ENCODE measurements at regions not wholly inside any gene's neighbourhood (a gene's known extent, or its start where the extent isn't known, plus 50 kb on each side); places are given as distances from the start of the nearest gene placed in this dataset.

GRCh38 chr9:80082213-80082612 lies 510.4 kb downstream of the TLE4 start (continued):
- TF ChIP-seq ZFP1 (CRISPR knock-in tag; IDR thresholded peaks at IDR 0.05) = no peak
- TF ChIP-seq ZFP91 (CRISPR knock-in tag; IDR thresholded peaks at IDR 0.05) = no peak
- TF ChIP-seq, protein P1, sequence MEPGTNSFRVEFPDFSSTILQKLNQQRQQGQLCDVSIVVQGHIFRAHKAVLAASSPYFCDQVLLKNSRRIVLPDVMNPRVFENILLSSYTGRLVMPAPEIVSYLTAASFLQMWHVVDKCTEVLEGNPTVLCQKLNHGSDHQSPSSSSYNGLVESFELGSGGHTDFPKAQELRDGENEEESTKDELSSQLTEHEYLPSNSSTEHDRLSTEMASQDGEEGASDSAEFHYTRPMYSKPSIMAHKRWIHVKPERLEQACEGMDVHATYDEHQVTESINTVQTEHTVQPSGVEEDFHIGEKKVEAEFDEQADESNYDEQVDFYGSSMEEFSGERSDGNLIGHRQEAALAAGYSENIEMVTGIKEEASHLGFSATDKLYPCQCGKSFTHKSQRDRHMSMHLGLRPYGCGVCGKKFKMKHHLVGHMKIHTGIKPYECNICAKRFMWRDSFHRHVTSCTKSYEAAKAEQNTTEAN (CRISPR knock-in tag; IDR thresholded peaks at IDR 0.05) = no peak

GRCh38 chr9:80078826-80079225 lies 507.1 kb downstream of the TLE4 start:
- in situ Hi-C loops (cut with MboI) = no loop called here
- BruUV-seq (replicated peaks) = no TSS peak
- POLR2A ChIA-PET = no interaction called here

More at GRCh38 chr9:80078826-80079225, 507.1 kb downstream of the TLE4 start:
- TF ChIP-seq E2F3 (CRISPR knock-in tag; IDR thresholded peaks at IDR 0.05) = no peak
- no peak for TF ChIP-seq HMG20B (CRISPR knock-in tag; IDR thresholded peaks at IDR 0.05)
- no peak for TF ChIP-seq WHSC1 (IDR thresholded peaks at IDR 0.05; ENCODE audit: low read length)
- TF ChIP-seq SRSF3 (IDR thresholded peaks at IDR 0.05; ENCODE audit: insufficient read depth, low read length) = no peak
- TF ChIP-seq, protein P2, sequence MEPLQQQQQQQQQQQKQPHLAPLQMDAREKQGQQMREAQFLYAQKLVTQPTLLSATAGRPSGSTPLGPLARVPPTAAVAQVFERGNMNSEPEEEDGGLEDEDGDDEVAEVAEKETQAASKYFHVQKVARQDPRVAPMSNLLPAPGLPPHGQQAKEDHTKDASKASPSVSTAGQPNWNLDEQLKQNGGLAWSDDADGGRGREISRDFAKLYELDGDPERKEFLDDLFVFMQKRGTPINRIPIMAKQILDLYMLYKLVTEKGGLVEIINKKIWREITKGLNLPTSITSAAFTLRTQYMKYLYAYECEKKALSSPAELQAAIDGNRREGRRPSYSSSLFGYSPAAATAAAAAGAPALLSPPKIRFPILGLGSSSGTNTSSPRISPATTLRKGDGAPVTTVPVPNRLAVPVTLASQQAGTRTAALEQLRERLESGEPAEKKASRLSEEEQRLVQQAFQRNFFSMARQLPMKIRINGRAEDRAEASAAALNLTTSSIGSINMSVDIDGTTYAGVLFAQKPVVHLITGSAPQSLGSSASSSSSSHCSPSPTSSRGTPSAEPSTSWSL (CRISPR knock-in tag; IDR thresholded peaks at IDR 0.05; ENCODE audit: borderline replicate concordance) = no peak
- TF ChIP-seq RBM34 (IDR thresholded peaks at IDR 0.05; ENCODE audit: borderline replicate concordance, insufficient read depth, low read length) = no peak
- no peak for TF ChIP-seq MEF2A (IDR thresholded peaks at IDR 0.05; ENCODE audit: control insufficient read depth, low read depth, low read length)
- TF ChIP-seq SMAD2 (IDR thresholded peaks at IDR 0.05; ENCODE audit: low read depth, low read length) = no peak
- TF ChIP-seq TSC22D4 (tag; IDR thresholded peaks at IDR 0.05) = no peak
- TF ChIP-seq, protein P3, sequence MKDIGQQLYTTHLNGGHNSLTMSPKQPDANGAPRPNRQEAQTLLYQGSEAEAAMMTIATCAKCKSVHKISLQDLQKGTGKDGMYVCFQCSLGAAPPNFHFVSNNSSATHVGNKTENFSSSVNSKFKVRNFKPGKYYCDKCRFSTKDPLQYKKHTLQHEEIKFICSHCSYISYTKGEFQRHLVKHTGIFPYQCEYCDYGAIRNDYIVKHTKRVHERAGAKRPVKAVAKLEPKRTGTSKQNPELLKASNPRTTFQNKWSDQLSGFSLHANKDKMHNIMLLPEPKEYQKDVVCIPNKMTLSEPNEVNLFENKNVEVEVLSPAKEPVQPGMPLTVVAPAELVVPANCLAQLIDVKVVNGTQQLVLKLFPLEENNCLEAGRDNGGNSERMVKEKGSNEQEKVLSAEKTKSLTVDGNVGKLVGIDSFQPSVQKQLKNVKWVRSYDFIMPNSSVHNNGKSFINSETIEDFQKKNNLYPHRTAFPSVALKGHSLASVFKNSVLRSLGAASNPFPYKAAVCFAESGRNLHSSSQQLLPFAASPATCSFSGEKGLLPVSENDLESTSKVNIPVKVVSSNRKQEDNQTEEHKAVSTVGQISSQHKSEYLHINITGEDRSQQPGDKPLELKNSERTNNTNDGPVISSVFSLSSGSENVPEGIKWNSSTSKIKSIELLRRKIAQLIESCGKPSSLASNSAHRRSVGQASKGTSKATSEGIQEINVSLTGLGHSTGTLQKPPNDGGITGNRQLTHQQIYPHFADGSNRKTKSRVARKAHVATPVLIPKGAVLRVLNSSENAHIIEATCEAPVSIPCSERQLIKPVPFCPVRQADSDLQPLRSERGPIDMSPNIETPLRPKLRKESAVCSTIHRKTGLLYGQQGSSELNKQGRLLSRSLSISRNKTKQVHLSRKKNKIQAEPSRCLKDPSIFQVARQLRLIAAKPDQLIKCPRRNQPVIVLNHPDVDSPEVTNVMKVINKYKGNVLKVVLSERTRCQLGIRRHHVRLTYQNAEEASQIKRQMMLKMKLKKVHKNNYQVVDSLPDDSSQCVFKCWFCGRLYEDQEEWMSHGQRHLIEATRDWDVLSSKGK (CRISPR knock-in tag; IDR thresholded peaks at IDR 0.05) = no peak
- TF ChIP-seq TBL1XR1 (IDR thresholded peaks at IDR 0.05; ENCODE audit: low read length in 2 of 2) = no peak
- TF ChIP-seq ZNF184 (CRISPR knock-in tag; IDR thresholded peaks at IDR 0.05) = no peak
- CTCF ChIA-PET (ENCODE audit: low intra/inter-chr PET ratio) = no interaction called here
- H2AFZ ChIP-seq (ENCODE audit: low read depth, low read length) = no peak overlapping the region
- H3K36me3 ChIP-seq (ENCODE audit: control insufficient read depth, insufficient read depth, low read length) = no peaks in the 10 kb centered on the region
- DNase-seq (ENCODE audit: extremely low read depth in 1 of 4, low spot score in 3 of 4) (no peak), ATAC-seq (no peak), FAIRE-seq (no peak)
- H3K27me3 ChIP-seq (ENCODE audit: control insufficient read depth in 2 of 2, insufficient read depth in 2 of 2, low read length in 2 of 2) = no peaks in the 10 kb centered on the region
- H3K79me2 ChIP-seq (ENCODE audit: control insufficient read depth, insufficient read depth, low read length) = no peaks in the 10 kb centered on the region
- intact Hi-C loops (cut with micrococcal nuclease) = no loop called here
- H3K9me1 ChIP-seq (ENCODE audit: control insufficient read depth, insufficient read depth, low read length) = no peaks in the 10 kb centered on the region
- H3K9ac ChIP-seq (ENCODE audit: insufficient read depth in 1 of 2, low read depth in 2 of 2, low read length in 2 of 2) = no peak overlapping the region
- 0% methylated on average over 1 of the region's 1 CpG for WGBS (ENCODE audit: insufficient coverage, low coverage, missing lambda C conversion rate)
- H4K20me1 ChIP-seq (replicated peaks; ENCODE audit: control insufficient read depth, insufficient read depth, low read length) = no peaks in the 10 kb centered on the region
- H3K4me1 ChIP-seq (replicated peaks in 1 of 2; ENCODE audit: control insufficient read depth in 2 of 2, insufficient read depth in 2 of 2, low read length in 2 of 2) = no peaks in the 10 kb centered on the region
- no peak overlapping the region for H3K4me3 ChIP-seq
- no peaks in the 10 kb centered on the region for H3K9me3 ChIP-seq (replicated peaks; ENCODE audit: control insufficient read depth, insufficient read depth, low read depth, low read length)
- H3K4me2 ChIP-seq (ENCODE audit: insufficient read depth, low read length) = no peak overlapping the region
- no peak overlapping the region for H3K27ac ChIP-seq (ENCODE audit: extremely low read depth, low read depth, low read length)
